ENCODE measurements at regions not wholly inside any gene's neighbourhood (a gene's known extent, or its start where the extent isn't known, plus 50 kb on each side); places are given as distances from the start of the nearest gene placed in this dataset.

- H4K8ac ChIP-seq (replicated peaks; ENCODE audit: insufficient read length, low read depth, low read length), result no peak overlapping the region
- H3K18ac ChIP-seq (ENCODE audit: insufficient read length, low read depth, low read length), result no peak overlapping the region
- H3K4me1 Mint-ChIP-seq, result no peaks in the 10 kb centered on the region
- H4K20me1 ChIP-seq (ENCODE audit: control insufficient read depth, insufficient read depth, insufficient read length), result no peaks in the 10 kb centered on the region
- H2BK120ac ChIP-seq (ENCODE audit: low read depth, low read length, poor library complexity, severe bottlenecking), result no peak overlapping the region
- H2BK15ac ChIP-seq (ENCODE audit: low read depth, low read length), result no peak overlapping the region
- no peak overlapping the region for H2AFZ ChIP-seq (ENCODE audit: low read length)
- H4K5ac ChIP-seq (ENCODE audit: insufficient read length, low read depth, low read length), result no peak overlapping the region
- H3K36me3 Mint-ChIP-seq (ENCODE audit: insufficient read depth in 1 of 3, low read depth in 3 of 3), result no peaks in the 10 kb centered on the region
- no peak overlapping the region for H3K4ac ChIP-seq (ENCODE audit: low read depth, low read length)
- no peak overlapping the region for H3K27ac ChIP-seq (ENCODE audit: insufficient read length, low read depth, low read length)
- H3K9me3 ChIP-seq (ENCODE audit: control insufficient read depth, low read depth, low read length), result no peaks in the 10 kb centered on the region
- H3T11ph ChIP-seq (ENCODE audit: low read length), result no peak overlapping the region
- H3K27me3 Mint-ChIP-seq (ENCODE audit: low read depth), result no peaks in the 10 kb centered on the region
- H3K27me3 ChIP-seq (ENCODE audit: insufficient read depth, low read length), result no peaks in the 10 kb centered on the region
- H3K4me2 ChIP-seq (ENCODE audit: insufficient read depth, insufficient read length, low read length), result no peak overlapping the region
- no CpG with 5 or more reads among the region's 4 CpGs for WGBS (ENCODE audit: extremely low coverage, insufficient read length, low lambda C conversion rate)
- no peak for DNase-seq
- no peaks in the 10 kb centered on the region for H3K79me2 ChIP-seq (ENCODE audit: insufficient read depth, low read length)
- no peak overlapping the region; a peak in 1 of 7 replicates for H3K27ac Mint-ChIP-seq
- H2BK5ac ChIP-seq (ENCODE audit: insufficient read length, low read length), result no peak overlapping the region
- no peaks in the 10 kb centered on the region for H3K79me1 ChIP-seq (ENCODE audit: insufficient read depth, low read depth, low read length, poor library complexity, severe bottlenecking)
- H4K91ac ChIP-seq (ENCODE audit: insufficient read length, low read depth, low read length), result no peak overlapping the region
- TF ChIP-seq CTCF (conservative IDR thresholded peaks at IDR 0.05), result no peak
- H3K4me1 ChIP-seq (ENCODE audit: insufficient read depth, low read length), result no peaks in the 10 kb centered on the region
- no peak overlapping the region for H2BK12ac ChIP-seq (ENCODE audit: insufficient read length, low read depth, low read length)
- H3K23ac ChIP-seq (ENCODE audit: insufficient read length, low read depth, low read length), result no peak overlapping the region
- no peak overlapping the region for H3K14ac ChIP-seq (ENCODE audit: insufficient read depth, low read length)
- H3K9ac ChIP-seq (ENCODE audit: extremely low read depth, insufficient read length, low read length), result no peak overlapping the region
- no peak overlapping the region for H2AK5ac ChIP-seq (ENCODE audit: insufficient read length, low read length)
- H2BK20ac ChIP-seq (ENCODE audit: low read depth, low read length, poor library complexity, severe bottlenecking), result no peak overlapping the region
- no peaks in the 10 kb centered on the region; a peak in 3 of 5 replicates for H3K9me3 Mint-ChIP-seq
- H3K4me3 Mint-ChIP-seq, result no peak overlapping the region
- no peaks in the 10 kb centered on the region for H3K23me2 ChIP-seq (ENCODE audit: insufficient read length, low read depth, low read length, poor library complexity, severe bottlenecking)
- no peak overlapping the region for H3K56ac ChIP-seq (ENCODE audit: insufficient read length, low read depth, low read length)
Observed at GRCh38 chr17:12320286-12320685, 299.6 kb downstream of the MAP2K4 start.

Measured in H9 (cell line).